ENCODE measurements at regions not wholly inside any gene's neighbourhood (a gene's known extent, or its start where the extent isn't known, plus 50 kb on each side); places are given as distances from the start of the nearest gene placed in this dataset.

DNA sequence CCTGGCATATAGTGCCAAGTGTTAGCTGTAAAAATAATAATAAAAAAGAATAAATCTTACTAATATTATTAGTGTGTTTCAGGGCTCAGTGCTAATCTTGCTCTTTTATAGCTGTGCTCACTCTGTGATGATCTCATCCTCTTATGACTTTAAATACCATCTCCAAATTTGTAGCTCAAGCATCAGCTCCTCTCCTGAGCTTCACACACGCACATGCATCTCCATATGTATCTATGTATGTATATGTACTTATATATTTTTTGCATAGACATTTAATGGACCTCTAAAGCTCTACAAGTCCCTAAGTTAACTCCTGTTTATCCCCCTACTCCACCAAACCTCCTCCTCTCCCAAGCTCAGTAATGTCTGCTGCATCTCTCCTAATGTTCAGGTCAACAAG, 170.8 kb upstream of the NR3C1 start:
- Histone ChIP-seq H3K4me3 (ENCODE audit: low read depth, low read length, poor library complexity, severe bottlenecking) (no peak overlapping the region), H3K27ac (ENCODE audit: low read depth, low read length, poor library complexity, severe bottlenecking) (no peak overlapping the region), H3K36me3 (ENCODE audit: insufficient read depth, low read length, poor library complexity, severe bottlenecking) (no peaks in the 10 kb centered on the region), H3K4me1 (ENCODE audit: insufficient read depth, low read length, poor library complexity, severe bottlenecking) (peaks cover 6% of the 10 kb centered on the region), H3K27me3 (replicated peaks; ENCODE audit: insufficient read depth, low read depth, low read length, poor library complexity) (no peaks in the 10 kb centered on the region), H3K9me3 (ENCODE audit: low read depth, low read length, poor library complexity, severe bottlenecking) (no peaks in the 10 kb centered on the region)
- intact Hi-C loops (cut with micrococcal nuclease; ENCODE audit: unreplicated experiment): no loop called here
- CTCF ChIA-PET: no interaction called here
- TF ChIP-seq CTCF (conservative IDR thresholded peaks at IDR 0.05; ENCODE audit: low read depth, low read length): no peak
- no peak for TF ChIP-seq EZH2 (IDR thresholded peaks at IDR 0.05; ENCODE audit: borderline replicate concordance, low read depth, low read length, poor library complexity, severe bottlenecking)
- BruUV-seq (replicated peaks): no TSS peak
- POLR2A ChIA-PET (ENCODE audit: low non-redundant PET): no interaction called here
- DNase-seq (ENCODE audit: low spot score): no peak

DNA sequence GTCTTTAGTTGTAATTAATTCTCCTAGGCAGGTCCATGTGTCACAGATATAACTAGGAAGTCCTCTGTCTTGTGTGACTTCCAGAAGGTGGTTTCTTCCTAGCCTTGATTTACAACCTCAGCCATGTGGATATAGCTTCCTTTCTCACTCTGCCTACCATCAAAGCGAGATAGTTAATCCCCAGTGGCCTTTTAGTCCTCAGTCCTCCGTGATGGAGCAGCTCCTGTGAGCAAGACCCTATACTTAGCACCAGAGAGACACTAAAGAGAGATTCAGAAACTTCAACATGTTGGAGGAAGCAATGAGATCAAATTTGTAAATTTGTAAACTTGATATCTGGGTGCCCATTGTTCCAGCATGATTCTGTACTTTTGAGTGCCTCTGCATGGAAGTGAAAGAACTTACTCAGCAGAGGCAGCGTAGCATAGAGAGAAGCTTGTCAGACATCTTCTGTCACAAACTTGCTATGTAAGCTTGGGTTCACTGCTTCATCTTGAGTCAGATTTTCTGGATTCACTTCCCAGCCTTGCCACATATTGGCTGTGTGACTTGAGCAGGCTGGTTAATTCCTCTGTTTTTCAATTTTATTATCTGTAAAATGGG, 170.2 kb upstream of the NR3C1 start:
- TF ChIP-seq CTCF (conservative IDR thresholded peaks at IDR 0.05; ENCODE audit: low read depth, low read length) (no peak), EZH2 (IDR thresholded peaks at IDR 0.05; ENCODE audit: borderline replicate concordance, low read depth, low read length, poor library complexity, severe bottlenecking) (no peak)
- H3K4me3 ChIP-seq (ENCODE audit: low read depth, low read length, poor library complexity, severe bottlenecking): no peak overlapping the region
- no peak for DNase-seq (ENCODE audit: low spot score)
- CTCF ChIA-PET: no interaction called here
- no peaks in the 10 kb centered on the region for H3K27me3 ChIP-seq (replicated peaks; ENCODE audit: insufficient read depth, low read depth, low read length, poor library complexity)
- no TSS peak for BruUV-seq (replicated peaks)
- H3K4me1 ChIP-seq (ENCODE audit: insufficient read depth, low read length, poor library complexity, severe bottlenecking): peaks cover 6% of the 10 kb centered on the region
- intact Hi-C loops (cut with micrococcal nuclease; ENCODE audit: unreplicated experiment): no loop called here
- no peak overlapping the region for H3K27ac ChIP-seq (ENCODE audit: low read depth, low read length, poor library complexity, severe bottlenecking)
- H3K9me3 ChIP-seq (ENCODE audit: low read depth, low read length, poor library complexity, severe bottlenecking): no peaks in the 10 kb centered on the region
- H3K36me3 ChIP-seq (ENCODE audit: insufficient read depth, low read length, poor library complexity, severe bottlenecking): no peaks in the 10 kb centered on the region
- POLR2A ChIA-PET (ENCODE audit: low non-redundant PET): no interaction called here

- intact Hi-C loops (cut with micrococcal nuclease; ENCODE audit: unreplicated experiment): no loop called here
- ChIA-PET CTCF (no interaction called here), POLR2A (ENCODE audit: low non-redundant PET) (no interaction called here)
- Histone ChIP-seq H3K36me3 (ENCODE audit: insufficient read depth, low read length, poor library complexity, severe bottlenecking) (no peaks in the 10 kb centered on the region), H3K27ac (ENCODE audit: low read depth, low read length, poor library complexity, severe bottlenecking) (no peak overlapping the region), H3K27me3 (replicated peaks; ENCODE audit: insufficient read depth, low read depth, low read length, poor library complexity) (no peaks in the 10 kb centered on the region), H3K9me3 (ENCODE audit: low read depth, low read length, poor library complexity, severe bottlenecking) (no peaks in the 10 kb centered on the region), H3K4me3 (ENCODE audit: low read depth, low read length, poor library complexity, severe bottlenecking) (no peak overlapping the region), H3K4me1 (ENCODE audit: insufficient read depth, low read length, poor library complexity, severe bottlenecking) (peaks cover 6% of the 10 kb centered on the region)
- TF ChIP-seq CTCF (conservative IDR thresholded peaks at IDR 0.05; ENCODE audit: low read depth, low read length) (no peak), EZH2 (IDR thresholded peaks at IDR 0.05; ENCODE audit: borderline replicate concordance, low read depth, low read length, poor library complexity, severe bottlenecking) (no peak)
- no peak for DNase-seq (ENCODE audit: low spot score)
- no TSS peak for BruUV-seq (replicated peaks)
These were observed 169.2 kb upstream of the NR3C1 start for GRCh38 chr5:143572671-143573070.
